Retinal pigment epithelial cell (primary cell): ENCODE measurements at regions not wholly inside any gene's neighbourhood (a gene's known extent, or its start where the extent isn't known, plus 50 kb on each side); places are given as distances from the start of the nearest gene placed in this dataset.

Experiments used
- DNase-seq: peaks from one replicate; pipeline ENCODE4 v3.0.0-alpha.2; 2010; ENCODE audit warnings: low read depth
- H3K4me3 ChIP-seq: 2 replicates; pipeline ENCODE4 v1.5.1; 2011; ENCODE audit warnings: mild to moderate bottlenecking, low read length, control low read depth, moderate library complexity
- CTCF ChIP-seq: conservative IDR thresholded peaks from 2 replicates; pipeline ENCODE4 v1.5.1; 2011; ENCODE audit warnings: low read depth, low read length, control low read depth, inconsistent platforms

GRCh38 chr21:35402061-35402460, 353.0 kb upstream of the RUNX1 start:
- no peak for TF ChIP-seq CTCF
- no peak for DNase-seq
- no peak overlapping the region for H3K4me3 ChIP-seq

GRCh38 chr21:35401476-35401875, 352.4 kb upstream of the RUNX1 start:
- no peak overlapping the region for H3K4me3 ChIP-seq
- no peak for DNase-seq
- no peak for TF ChIP-seq CTCF

GRCh38 chr21:35400233-35400939, 351.3 kb upstream of the RUNX1 start:
- peak; percentile 39 for DNase-seq
- peak; percentile 55 for TF ChIP-seq CTCF
- H3K4me3 ChIP-seq = no peak overlapping the region

- no peak overlapping the region for H3K4me3 ChIP-seq
- DNase-seq = no peak
- no peak for TF ChIP-seq CTCF
These were observed 350.6 kb upstream of the RUNX1 start for GRCh38 chr21:35399706-35400105.

- no peak for TF ChIP-seq CTCF
- no peak overlapping the region for H3K4me3 ChIP-seq
- DNase-seq = no peak
These were observed 350.0 kb upstream of the RUNX1 start for GRCh38 chr21:35399002-35399530.

- no peak for TF ChIP-seq CTCF
These were observed 349.4 kb upstream of the RUNX1 start for GRCh38 chr21:35398346-35398982.

GRCh38 chr21:35397781-35398180, 348.7 kb upstream of the RUNX1 start:
- DNase-seq = no peak
- no peak overlapping the region for H3K4me3 ChIP-seq
- no peak for TF ChIP-seq CTCF

More at GRCh38 chr21:35398346-35398982, 349.4 kb upstream of the RUNX1 start:
- H3K4me3 ChIP-seq = no peak overlapping the region
- DNase-seq = no peak
